Body of pancreas (tissue), 4 donors: ENCODE measurements at regions not wholly inside any gene's neighbourhood (a gene's known extent, or its start where the extent isn't known, plus 50 kb on each side); places are given as distances from the start of the nearest gene placed in this dataset.

Experiments
- POLR2A ChIP-seq, 3 donors: fragments of 450-650 bp; IDR thresholded peaks; one replicate each; pipeline ENCODE4 v1.6.1; 2016; ENCODE audit warnings: antibody characterized with exemption in 3 of 3, mild to moderate bottlenecking in 2 of 3
- TF ChIP-seq, protein P1 (sequence below), 7 experiments: fragments of 450-650 bp in 4 of 7; fragments of 200-600 bp in 3 of 7; sonication (generic) in 3 of 7; IDR thresholded peaks; one replicate each; pipeline ENCODE4 v1.5.1; 2016 to 2019; ENCODE audit warnings: antibody characterized with exemption in 7 of 7

- TF ChIP-seq POLR2A (IDR thresholded peaks at IDR 0.05), result no peak
- TF ChIP-seq, protein P1, sequence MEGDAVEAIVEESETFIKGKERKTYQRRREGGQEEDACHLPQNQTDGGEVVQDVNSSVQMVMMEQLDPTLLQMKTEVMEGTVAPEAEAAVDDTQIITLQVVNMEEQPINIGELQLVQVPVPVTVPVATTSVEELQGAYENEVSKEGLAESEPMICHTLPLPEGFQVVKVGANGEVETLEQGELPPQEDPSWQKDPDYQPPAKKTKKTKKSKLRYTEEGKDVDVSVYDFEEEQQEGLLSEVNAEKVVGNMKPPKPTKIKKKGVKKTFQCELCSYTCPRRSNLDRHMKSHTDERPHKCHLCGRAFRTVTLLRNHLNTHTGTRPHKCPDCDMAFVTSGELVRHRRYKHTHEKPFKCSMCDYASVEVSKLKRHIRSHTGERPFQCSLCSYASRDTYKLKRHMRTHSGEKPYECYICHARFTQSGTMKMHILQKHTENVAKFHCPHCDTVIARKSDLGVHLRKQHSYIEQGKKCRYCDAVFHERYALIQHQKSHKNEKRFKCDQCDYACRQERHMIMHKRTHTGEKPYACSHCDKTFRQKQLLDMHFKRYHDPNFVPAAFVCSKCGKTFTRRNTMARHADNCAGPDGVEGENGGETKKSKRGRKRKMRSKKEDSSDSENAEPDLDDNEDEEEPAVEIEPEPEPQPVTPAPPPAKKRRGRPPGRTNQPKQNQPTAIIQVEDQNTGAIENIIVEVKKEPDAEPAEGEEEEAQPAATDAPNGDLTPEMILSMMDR (IDR thresholded peaks at IDR 0.05), result no peak
Measured at GRCh38 chr13:112184261-112184660, 117.3 kb downstream of the SOX1 start.
